NCI-H1930 (cell line): ENCODE measurements at regions not wholly inside any gene's neighbourhood (a gene's known extent, or its start where the extent isn't known, plus 50 kb on each side); places are given as distances from the start of the nearest gene placed in this dataset.
"Not testable (repeated sequence)": the region's sequence is repeated elsewhere in the genome, so short reads cannot be mapped to it uniquely, and the experiment has no call there.

Source experiments
- DNase-seq, 2 experiments: peaks; one replicate each; lab custom pipeline; 2025; lab: John Stamatoyannopoulos, UW

DNA sequence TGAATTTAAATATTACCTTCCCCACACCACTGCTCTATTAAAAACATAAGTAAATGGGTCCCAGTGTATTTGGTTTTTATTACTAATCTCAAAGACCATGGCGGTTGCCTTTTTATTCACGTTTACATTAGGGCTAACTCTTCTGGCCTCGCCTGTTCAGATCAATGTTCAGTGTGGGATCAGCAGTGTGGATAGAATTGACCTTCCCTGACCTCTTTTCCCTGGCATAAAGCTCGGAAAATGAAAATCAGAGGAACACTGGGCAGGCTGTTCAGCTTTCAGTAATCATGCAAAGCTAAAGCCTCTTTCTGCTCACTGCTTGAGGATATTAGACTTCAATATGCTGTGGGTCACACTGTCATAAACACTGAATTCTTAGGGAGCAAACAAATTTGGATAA is 422.6 kb upstream of the ONECUT1 start:
- DNase-seq: no peak

DNA sequence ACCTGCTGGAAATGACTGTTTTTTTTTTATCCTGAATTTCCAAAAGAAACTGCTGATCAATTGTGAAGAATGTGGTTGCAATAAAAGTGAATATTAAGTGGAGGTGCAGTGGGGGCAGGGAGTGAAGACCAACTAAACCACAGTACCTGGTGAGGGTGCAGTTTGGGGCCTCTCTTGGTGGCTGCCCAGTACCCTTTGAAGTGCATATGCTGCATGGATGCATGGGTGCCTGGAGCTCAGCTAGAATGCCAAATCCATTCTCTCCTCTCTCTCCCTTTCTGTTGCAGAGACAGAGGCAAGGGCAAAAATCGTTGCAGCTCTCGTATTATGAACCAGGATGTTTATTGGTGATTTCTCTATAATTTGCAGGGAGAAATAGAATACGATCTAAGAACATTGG is 420.5 kb upstream of the ONECUT1 start:
- DNase-seq: no peak

DNA sequence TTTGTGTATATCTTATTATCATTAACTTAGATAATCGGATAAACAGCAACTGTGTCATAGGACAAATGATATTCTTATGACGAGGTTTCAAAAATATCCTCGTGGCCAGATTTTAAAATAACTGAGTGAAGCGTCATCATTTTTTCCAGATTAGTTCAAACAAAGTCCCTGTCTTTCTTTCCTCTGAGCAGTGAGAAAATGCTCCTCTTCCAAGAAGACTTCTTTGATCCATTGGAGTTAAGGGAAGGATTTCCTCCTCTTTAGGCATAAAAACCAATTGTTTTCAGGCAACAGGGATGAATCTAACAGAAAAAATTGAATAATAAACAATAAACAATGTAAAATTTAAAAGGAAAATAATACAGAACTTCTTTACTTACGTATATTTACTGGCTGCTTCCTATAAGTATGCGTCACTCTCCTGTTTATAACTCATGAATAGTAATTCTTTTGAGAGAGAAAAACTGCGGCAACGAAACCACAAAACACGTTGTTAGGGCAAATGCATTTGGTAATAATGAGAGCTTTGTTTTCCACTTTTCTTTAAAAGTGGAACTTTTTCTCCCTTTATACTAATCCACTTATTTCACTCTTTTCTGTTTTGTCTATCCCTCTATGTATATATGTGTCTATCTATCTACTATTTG is 419.4 kb upstream of the ONECUT1 start:
- DNase-seq: no peak

DNA sequence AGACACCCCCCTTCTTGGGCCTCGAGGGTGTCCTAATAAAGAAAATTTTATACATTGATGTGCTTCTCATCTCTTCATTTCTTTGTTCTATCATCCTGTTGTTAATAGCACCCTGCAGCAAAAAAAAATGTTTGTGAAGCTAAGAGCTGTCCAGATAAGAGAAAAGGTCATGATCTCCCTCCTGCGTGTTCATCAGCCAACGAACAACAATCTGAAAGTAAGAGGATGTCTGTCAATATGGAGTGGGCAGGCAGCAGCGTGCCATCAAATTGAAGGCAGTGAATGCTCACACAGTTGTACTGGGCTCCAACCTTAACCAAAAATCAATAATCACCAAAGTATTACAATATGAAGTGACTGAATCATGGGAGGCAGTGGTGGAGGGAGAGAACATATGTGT is 418.6 kb upstream of the ONECUT1 start:
- no peak for DNase-seq

DNA sequence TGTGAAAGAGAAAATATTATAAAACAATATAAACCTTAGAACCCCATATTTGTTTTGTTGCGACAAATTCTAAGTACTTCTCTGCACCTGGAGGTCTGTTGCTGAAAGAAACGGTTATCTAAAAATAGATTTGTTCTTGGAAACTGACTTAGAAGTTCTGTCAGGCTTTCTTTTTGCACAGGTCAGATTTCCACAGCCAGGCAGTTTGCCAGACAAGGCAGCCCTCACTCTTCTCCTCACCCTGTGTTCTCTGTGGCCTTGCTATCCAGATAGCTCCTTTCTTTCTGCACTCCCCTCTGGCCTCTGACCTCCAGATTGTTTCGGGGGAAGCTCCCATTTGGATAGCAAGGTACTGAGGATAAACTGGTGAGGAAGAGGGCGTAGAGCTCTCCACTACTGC is 413.3 kb upstream of the ONECUT1 start:
- DNase-seq: no peak

DNA sequence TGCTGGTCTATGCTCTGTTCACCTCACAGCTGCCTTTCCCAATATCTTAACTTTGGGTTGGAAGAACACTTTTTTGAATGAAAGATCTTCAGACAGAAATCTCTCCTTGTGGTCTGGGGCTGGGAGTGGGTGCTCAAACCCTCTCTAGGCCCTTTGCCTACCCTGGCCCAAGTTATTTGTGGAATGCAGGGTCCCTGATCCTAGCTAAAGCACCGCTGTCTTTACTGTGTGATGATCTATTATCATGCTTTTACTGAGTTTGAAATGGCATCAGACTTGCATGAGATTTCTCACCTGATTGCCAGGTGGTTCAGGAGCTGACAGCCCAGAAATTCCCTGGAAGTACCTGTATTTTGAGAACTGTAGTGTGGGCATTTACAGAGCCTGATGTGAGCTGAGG is 412.7 kb upstream of the ONECUT1 start:
- DNase-seq: no peak

DNA sequence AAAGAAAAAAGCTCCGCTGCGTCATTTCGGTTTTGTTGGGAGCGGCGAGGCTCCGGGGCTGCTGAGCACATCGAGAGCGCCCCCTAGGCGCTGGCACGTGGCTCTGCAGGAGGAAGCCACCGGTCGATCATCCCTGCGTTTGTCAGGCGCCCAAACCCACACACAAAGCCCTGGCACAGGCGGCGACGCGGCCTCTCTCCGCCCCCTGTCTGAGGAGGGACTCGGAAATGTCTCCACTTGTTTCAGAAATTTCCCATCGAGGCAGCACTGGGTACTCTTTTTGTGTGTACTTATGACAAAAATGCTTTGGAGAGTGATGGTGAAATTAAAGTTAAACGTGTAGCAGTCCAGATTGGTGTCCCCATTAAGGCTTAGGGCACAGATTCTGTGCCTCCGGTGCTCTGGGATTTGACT is 407.3 kb upstream of the ONECUT1 start:
- DNase-seq: peak; percentile 7 to 40

DNA sequence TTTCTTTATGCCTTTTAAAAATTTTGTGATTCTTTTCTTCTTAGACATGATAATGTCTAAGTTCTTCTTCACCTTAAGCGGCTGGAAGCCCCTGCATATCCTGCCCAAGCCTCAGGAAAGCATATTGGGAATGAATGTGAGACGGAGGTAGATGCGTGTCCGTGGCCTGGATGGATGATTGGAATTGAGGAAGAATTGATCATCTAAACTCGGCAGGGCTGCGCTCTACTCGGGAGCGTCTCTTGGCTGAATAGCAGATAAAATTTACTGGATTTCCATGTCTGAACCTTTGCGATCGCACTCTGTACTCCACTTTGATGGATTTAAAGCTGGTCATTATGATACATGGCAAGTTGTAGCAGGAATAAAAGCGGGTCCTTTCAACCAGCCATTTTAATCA is 406.7 kb upstream of the ONECUT1 start:
- no peak for DNase-seq

DNA sequence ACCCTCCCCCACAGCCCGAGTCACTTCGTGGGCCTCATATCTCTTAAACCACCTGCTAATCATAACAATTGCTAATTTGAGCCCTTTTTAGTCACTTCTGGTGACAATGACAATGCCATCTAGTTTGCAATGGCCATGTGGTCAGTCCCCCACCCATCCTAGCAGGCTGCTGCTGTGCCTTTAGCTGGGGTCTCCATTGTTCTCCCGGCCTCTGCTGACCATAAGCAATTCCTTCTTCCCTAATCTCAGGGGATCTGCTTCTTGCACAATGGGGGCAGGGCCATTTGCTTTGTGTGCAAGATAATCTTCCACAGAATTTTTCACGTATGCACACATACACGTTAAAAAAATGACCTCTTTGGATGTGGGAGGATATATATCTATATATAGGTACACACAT is 406.1 kb upstream of the ONECUT1 start:
- no peak for DNase-seq

DNA sequence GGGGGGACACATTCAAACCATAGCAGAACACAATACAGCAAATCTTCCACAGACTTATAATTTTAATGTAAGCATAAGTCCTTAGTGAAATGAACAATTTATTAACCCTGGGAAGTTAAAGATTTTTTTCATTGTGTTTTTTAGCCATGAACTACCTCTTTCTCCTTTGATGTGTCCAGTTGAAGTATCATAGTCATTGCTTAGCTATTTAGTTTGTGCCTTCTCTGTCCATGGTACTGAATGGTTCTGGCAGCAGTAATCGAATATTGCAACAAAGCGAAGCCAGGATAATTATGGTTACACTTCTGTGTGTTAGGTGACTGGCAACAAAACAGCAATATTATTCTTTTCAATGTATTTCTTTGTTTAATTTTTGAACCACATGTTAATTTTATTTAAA is 403.0 kb upstream of the ONECUT1 start:
- DNase-seq: no peak

DNA sequence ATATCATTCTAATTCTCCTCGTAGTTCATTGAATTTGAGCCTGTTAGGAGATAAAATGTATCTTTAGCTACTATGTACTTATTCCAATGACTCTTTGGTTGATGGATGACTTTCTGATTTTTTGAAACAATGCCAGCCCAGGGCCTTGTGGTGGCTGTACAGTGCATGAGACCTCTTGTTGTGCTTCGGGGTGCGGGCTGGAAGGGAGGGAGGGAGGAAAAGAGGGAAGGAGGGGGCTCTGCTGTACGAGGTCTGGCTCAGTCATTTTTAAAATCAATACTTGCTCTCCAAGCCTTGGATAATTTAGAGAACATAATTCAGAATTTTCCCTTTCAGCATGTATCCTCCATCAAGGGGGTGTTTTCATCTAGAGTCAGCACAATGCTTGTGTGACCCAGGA is 399.7 kb upstream of the ONECUT1 start:
- DNase-seq: no peak

DNA sequence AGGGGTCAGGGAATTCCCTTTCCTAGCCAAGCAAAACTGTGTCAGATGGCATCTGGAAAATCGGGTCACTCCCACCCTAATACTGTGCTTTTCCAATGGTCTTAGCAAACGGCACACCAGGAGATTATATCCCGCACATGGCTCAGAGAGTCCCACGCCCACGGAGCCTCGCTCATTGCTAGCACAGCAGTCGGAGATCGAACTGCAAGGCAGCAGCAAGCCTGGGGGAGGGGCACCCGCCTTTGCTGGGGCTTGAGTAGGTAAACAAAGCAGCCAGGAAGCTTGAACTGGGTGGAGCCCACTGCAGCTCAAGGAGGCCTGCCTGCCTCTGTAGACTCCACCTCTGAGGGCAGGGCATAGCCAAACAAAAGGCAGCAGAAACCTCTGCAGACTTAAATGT is 393.3 kb upstream of the ONECUT1 start:
- not testable (repeated sequence) for DNase-seq

DNA sequence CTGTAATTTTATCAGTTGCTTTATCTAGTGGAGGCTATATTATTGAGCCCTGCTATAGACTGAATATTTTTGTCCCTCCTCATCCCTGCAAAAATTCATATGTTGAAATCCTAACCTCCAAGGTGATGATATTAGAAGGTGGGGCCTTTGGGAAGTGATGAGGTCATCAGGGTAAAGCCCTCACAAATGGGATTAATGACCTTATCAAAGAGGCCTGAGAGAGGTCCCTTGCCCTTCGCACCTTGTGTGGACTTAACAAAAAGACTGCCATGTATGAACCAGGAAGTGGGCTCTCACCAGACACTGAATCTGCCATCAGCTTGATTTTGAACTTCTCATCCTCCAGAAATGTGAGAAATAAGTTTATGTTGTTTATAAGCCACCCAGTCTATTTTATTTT is 381.4 kb upstream of the ONECUT1 start:
- DNase-seq: no peak

DNA sequence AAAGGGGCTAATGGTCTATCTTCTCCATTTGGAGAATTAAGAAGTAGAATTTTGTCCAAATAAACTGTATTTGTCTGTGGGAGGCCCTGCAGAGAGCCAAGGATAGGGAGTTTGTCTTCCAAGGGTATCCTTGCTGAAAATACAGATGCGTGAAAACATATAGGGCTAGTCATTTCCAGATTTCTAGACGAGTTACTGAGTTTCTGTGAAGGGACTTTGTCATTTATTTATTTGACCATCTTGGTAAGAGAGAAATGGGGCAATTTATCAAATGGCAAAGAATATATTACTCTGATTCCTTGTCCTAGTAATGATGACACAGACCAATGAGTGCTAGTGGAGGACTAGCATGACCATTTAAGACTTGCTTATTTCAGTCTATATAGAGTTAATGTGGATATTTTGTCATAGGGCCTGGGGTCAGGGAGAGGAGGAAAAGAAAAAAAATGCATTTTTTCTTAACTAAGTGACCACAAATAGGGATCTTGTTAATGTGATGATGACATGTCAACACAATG is 376.6 kb upstream of the ONECUT1 start:
- no peak for DNase-seq

DNA sequence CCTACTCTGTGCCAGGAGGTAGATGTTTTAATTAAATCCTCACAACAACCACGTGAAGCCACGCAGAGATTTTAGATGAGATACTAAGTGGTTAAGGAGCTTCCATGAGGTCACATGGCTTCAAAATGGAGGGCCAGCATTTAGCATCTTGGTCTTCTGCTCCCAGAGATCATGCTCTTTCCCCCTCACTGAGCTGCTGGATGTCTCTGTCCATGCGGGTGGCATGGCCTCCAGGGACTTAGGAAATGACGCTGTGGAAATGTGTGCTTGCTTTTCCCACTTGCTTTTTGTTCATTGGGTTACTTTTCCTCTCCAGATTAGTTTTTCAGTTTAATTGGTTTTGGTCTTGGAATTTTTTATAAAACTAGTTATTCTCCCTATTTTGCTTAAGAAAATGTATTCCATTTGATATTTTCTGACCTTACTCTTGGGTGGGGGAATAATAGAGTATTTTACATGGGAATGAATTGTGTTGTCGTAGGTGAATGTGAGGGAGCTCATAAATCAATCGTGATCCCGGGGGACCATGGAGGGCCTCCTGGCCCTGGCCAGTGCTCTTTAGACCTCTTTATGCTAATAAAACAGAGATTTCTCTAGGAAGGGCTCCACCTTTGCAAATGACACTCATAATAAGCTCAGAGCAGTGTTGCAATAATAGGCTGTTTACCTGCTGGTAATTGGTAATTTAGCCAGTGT is 376.0 kb upstream of the ONECUT1 start:
- peak; percentile 0 to 1 for DNase-seq

DNA sequence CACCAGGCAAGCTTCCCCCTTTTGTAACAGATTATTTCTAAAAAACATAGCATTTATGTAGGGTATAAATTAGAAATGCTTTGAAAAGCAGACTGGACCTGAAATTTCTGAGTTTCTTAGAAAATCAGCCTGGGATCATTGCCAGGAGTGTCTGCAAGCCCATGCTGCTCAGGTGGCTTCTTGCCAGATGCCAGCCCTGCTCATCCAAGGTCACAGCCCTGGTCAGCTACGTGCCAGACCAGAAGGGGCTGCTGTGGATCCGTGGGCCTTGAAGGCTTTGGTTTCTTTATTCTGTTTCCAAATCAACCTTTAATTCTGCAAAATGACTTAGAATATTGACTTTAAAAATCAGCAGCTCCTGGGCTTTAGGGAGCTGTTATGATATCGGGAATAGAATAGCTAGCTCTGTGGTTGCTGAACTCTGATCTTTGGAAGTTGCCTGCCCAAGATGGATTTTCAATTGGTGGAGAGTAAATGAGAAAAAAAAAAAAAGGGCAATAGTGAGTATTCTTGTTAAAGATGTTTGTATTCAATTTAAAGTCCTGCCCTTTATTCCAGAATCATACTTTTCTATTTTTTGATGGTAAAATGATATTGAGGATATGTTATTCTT is 370.1 kb upstream of the ONECUT1 start:
- DNase-seq: no peak

DNA sequence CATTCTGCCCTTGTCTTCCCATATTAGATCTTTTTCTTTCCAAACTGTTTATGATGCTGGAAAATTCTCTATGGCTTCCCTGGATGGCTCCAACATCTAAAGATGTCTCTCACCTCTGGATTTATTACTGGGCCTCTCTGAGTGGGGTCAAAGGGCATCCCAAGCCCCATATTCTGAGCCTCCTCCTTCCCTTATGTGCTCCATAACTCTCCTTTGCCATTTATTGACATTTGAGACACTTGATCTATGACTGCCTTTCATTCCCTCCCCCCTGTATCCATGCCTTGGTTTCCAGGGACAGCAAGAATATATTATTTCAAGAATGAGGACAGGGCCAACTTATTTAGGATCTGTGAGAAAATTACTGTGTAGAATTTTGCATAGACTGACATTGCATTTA is 369.3 kb upstream of the ONECUT1 start:
- DNase-seq: no peak

DNA sequence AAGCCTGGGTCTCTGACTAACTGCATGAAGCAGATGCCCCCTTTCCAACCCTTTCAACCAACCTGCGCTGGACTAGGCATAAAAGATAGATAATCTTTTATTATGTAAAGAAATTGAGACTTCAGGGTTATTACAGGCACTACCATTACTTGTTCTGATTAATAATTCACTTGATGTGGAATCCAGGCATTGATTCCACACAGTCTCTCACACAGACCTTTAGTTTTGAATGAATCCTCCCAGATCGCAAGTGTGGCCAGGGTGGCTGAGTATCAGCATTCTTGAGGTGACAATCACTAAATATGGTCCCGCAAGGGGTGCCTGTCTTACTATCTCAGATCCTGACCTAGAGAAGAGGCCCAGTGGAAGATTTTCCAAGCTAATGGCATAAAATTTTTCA is 368.9 kb upstream of the ONECUT1 start:
- DNase-seq: no peak

DNA sequence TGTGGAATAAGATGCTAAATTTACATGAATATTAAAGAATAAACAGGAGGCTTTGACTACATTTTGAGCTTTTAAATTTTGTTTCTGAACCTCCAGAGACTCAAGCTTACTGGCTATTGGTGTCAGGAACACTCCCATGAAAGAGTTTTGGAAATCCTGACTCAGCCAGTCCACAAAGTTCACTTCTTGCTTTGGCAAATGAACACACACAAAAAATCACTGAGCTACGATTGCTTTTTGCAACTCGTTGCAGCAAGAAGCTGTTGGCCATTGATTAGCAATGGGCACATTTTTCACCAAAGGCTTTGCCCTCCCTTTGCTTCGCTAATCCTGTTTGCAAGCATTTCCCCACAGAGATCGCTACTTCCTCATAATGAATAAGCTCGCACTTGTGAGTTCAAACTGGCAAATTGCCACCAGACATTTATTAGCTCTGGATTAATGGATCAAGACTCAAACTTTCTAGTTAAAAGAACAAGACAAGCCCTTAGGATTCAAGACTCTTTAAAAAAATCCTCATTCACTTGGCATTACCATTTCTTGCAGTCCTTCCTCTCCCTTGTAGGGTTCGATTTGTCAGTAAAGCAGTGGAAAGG is 343.2 kb upstream of the ONECUT1 start:
- no peak for DNase-seq

DNA sequence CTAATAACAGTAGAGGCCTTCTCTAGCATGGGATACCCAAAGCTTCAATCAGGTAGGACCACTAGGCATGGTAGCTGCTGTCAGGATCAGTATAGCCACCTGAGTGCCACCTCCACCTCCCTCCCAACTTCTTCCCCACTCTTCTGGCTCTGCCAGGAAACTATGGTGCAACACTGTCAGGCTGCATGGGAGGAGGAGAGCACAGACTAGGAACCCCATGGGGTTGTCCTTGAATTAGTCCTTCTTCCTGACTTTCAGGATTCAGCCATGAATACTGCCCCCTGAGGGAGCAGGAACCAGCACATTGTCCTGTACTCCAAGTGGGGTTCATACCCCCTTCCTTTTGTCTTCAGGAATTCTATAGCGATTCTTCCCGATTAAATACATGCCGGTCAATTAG is 340.8 kb upstream of the ONECUT1 start:
- DNase-seq: no peak

DNA sequence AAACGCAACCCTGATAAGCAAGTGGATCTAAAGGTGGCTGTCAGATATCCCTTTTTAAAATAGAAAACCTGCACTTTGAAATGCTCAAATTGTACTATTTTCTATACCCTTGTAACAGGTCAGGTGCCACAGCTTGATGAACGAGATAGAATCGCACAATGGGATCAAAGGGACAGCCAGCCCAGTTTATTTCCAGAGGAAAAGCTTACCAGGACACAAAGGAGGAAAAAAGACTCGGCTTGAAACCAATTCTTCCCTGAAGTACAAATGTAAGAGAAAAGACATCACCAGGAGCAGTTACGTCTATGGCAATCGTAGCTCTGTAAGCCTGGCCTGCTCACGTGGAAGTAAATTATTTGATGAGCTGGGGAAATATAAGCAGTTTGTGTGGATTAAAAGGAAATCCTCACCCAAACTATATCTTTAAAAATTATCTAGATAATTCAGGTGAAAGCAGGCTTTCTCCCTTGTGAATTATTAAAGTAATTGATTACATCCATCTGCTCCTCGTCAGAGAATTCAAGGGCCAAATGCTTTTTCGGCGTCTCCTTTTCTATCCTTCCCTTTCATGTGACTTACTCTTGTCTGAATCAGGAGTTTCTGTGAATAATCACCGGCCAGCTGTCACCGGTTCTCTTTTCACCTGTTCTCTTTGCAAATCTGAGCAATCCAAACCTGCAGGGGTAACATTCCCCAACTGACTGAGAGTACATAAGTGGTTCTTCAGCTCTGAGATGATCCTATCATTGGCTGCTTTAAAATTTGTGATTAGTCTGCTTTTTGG is 339.2 kb upstream of the ONECUT1 start:
- DNase-seq: no peak

DNA sequence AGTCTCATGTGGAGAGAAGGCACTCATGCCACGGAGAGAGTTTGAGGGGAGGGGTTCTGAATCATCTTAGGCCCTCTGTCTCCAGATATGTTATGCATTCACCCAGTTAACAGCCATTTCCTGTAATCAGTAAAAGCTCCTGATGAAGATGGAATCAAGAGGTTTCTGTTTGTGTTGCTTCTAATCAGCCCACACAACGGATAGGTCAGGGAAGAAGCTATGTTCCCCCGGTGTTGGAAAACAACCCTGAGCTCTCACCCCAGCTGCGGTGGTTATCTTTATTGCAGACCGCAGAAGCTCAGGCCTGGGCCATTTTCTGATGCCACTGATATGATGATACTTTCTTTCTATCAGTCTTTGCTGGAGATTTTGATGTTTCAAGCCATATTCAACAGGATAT is 338.5 kb upstream of the ONECUT1 start:
- DNase-seq: no peak
